Suppressor macrophage (primary cell): ENCODE measurements at regions not wholly inside any gene's neighbourhood (a gene's known extent, or its start where the extent isn't known, plus 50 kb on each side); places are given as distances from the start of the nearest gene placed in this dataset.

ENCODE experiments used
- DNase-seq, 4 experiments: peaks; one replicate each; pipeline ENCODE4 v3.0.0-alpha.2; 2020 to 2022

DNA sequence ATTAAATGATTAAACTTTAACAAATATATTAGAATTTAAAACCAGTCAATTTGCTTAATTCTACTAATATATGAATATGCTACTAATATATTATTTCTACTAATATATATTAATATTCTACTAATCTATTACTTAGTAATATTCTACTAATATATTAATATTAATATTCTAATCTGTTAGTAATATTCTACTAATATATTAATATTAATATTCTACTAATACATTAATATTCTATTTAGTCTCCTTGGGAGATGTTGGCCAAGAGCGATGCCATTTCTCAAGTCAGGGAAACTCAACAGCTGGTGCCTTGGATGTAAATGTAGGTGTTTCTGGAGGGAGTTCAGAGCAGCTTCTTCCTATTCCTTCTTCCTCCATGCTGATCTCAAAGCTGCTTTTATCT is 259.2 kb upstream of the TMTC4 start:
- no peak for DNase-seq

- DNase-seq: no peak
These were observed 248.0 kb upstream of the TMTC4 start for GRCh38 chr13:100922599-100922998.

DNA sequence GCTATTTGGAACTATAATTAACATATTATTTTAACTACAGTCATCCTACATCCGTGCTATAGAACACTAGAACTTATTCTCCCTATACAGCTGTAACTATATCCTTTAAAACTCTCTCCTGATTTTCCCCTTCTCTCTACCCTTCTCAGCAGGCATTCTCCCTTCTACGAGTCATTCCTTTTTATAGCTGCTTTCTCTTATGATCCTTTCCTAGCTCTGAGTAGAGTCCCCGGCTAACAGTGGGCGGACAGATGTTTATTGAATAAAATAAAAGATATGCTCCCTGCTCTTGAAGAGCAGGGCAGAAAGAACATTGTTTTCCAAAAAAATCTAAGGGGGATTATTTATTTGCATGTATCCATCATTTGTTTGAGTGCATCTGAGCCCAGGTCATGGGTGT is 246.5 kb upstream of the TMTC4 start:
- no peak for DNase-seq

DNA sequence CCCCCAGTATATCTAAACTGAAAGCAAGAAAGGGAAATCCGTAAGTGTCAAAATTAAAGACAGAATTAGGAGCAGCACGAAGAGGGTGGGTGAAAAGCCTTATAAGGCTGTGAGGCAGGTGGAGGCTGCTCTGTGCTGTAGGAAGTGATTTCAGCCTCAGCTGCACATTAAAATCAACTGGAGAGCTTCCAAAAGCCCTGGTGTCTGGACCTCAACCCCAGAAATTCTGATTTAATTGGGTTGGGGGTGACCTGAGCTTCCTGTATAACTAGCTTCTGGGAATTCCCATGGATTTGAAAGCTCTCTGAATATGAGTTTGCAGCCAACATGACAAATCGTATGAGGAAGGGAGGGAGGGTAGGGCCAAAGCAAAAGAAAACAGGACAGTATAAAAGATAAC is 242.4 kb upstream of the TMTC4 start:
- no peak for DNase-seq

GRCh38 chr13:100913143-100913542 is 238.5 kb upstream of the TMTC4 start:
- no peak for DNase-seq

DNA sequence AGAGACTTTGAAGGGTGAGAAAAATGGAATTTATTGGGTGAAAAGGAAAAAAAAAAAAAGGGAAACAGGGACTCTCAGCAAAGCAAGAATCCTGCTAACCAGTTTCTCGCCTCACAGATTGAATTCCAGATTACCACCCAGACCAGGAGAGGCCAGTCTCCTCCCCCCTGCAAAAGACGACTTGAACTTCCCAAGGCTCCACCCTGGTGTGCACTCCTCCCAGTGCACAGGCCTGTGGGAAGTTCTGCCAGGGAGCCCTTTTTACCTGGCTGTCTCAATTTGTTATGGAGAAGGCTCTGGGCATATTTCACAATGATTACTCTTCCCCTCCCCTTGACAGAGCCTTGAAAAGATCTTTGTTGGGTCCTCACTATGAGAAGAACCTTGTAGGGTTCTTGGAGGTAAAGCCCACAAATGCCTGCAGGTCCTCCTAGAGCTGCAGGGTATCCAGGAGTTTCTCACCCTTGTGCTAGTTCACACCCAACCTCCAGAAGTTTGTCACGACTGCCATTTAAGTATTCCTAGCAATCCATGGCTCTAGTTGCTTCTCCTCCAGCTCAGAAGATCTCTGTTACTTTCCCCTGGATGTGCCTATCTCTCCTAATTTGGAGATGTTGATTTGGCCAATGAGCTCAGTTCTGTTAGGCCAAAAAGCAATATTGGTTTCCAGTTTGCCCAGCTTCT is 229.8 kb upstream of the TMTC4 start:
- no peak for DNase-seq

DNA sequence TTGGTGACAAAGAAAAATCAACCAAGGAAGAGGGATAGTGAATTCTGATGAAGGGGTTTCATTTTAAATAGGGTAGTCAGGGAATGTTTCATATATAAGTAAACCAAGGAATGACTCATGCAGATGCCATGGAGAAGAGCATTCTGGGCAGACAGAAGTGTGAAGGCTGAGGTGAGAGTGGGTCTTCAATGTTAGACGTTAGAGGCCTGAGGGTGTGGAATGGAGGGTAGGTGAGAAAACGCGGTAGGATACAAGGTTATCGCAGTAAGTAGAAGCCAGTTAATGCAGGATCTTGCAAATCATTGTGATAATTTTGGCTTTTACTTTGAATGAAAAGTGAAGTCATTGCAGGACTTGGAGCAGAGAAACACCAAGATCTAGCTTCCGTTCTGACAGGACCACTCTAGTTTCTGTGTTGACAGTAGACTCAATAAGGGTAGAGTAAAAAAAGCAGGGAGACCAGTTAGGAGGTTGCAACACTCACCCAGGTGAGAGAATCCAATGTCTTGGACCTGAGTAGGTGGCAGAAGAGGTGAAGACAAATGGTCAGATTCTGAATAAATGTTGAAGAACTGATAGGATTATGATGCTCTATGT is 225.2 kb upstream of the TMTC4 start:
- no peak for DNase-seq

GRCh38 chr13:100898431-100898830 is 223.8 kb upstream of the TMTC4 start:
- DNase-seq: no peak

- no peak for DNase-seq
These were observed 221.1 kb upstream of the TMTC4 start for GRCh38 chr13:100895651-100896050.

DNA sequence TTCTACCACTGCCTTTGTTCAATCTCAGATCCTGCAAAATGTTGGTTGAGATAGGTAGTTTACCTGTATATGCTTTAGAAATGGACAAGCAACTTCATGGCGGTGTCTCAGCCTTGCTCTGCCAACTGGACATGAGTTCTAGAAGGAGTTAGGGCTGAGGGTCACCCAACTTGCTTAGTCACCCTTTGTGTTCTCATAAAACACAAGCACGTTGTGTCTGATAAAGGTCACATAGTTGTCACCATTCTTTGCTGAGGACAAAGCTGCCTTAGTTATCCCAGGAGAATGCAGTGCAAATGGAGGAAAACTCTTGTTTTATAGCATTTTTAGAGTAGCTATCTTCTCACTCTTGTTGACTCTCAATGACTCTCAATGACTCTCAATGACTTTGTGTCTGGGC is 218.4 kb upstream of the TMTC4 start:
- no peak for DNase-seq

GRCh38 chr13:100890645-100891044 is 216.1 kb upstream of the TMTC4 start:
- DNase-seq: no peak

- DNase-seq: no peak
These were observed 213.1 kb upstream of the TMTC4 start for GRCh38 chr13:100887729-100888151.

- no peak for DNase-seq
These were observed 208.9 kb upstream of the TMTC4 start for GRCh38 chr13:100883453-100883852.

- no peak for DNase-seq
These were observed 206.8 kb upstream of the TMTC4 start for GRCh38 chr13:100881291-100881864.

GRCh38 chr13:100880166-100880565 is 205.6 kb upstream of the TMTC4 start:
- DNase-seq: no peak

DNA sequence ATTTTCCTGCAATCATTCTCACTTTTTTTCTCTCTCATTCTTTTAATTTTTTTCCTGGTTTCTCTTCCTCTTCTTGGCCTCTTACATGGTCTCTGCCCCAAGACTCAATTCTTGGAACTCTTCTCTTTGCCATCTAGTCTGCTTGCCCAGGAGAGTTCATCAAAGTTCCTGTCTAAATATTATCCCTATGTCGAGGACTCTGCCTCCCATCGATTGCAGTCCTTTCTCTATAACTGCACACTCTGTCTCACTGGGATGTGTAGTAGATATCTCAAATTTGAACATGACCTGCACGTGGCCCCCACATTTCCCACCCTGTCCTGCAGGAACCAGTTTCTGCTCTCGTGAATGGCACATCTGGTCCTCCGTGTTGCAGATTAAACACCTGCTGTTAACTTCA is 204.7 kb upstream of the TMTC4 start:
- no peak for DNase-seq

DNA sequence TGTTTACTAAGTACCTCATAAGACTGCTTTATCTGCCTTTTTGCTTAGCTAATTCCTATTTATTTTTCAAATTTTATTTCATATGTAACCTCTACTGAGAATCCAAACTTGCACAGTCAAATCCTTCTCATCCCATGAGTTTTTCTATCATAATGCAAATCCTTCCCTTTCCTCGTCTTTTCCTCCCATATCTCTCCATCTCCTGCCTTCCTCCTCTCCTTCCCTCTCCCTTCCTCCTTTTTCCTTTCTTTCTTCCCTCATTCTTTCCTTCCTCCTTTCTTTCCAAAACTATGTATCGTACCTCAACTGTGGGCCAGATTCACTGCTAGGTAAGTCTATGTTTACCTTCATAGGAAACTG is 201.4 kb upstream of the TMTC4 start:
- DNase-seq: no peak

- peak in 2 of 4 experiments; percentile 18 to 20 for DNase-seq
These were observed 200.9 kb upstream of the TMTC4 start for GRCh38 chr13:100875392-100876043.

GRCh38 chr13:100872761-100873160 is 198.2 kb upstream of the TMTC4 start:
- DNase-seq: no peak

DNA sequence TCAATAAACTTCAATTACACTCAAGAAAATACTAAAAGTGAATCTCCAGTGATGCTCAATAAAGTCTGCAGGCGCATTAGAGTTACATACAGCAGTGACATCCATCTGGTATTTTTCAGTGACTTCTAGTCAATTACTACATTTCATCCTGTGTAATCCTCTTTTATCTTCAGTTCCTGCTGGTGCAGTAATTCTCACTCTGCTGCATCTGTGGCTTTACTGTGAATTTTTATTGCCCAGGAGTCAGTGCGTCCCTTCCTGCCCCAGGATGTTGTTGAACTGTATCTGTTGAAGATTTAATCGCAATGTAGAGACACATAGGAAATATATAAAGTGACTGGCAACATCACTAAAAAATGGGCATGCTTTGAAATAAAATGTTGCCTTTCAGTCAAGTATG is 196.3 kb upstream of the TMTC4 start:
- no peak for DNase-seq

GRCh38 chr13:100860866-100861265 is 186.3 kb upstream of the TMTC4 start:
- no peak for DNase-seq

- DNase-seq: no peak
These were observed 185.3 kb upstream of the TMTC4 start for GRCh38 chr13:100859861-100860260.

- DNase-seq: peak in 1 of 4 experiments; percentile 2
These were observed 180.6 kb upstream of the TMTC4 start for GRCh38 chr13:100855151-100855550.

DNA sequence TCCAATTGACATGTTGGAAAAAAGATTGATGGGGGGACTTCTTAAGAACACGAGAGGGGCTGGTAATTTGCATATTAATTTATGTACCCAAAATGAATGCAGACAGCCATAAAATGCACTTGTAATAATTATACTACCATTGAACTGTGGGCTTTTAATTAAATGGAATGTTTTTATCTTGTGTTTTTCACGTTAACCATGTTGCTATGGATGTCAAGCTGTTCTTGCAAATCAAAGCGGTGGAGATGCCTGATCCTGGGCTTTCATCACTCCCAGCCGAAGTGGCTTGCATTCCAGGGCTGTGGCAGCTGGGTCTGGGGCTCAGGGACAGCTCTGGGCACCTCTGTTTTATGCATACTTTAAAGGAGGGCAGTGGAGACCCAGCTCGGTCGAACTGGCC is 179.4 kb upstream of the TMTC4 start:
- DNase-seq: no peak
